Ramos (cell line): ENCODE measurements at regions not wholly inside any gene's neighbourhood (a gene's known extent, or its start where the extent isn't known, plus 50 kb on each side); places are given as distances from the start of the nearest gene placed in this dataset.
"Not testable (repeated sequence)": the region's sequence is repeated elsewhere in the genome, so short reads cannot be mapped to it uniquely, and the experiment has no call there.

ENCODE experiments used
- in situ Hi-C: fragments of 300-500 bp; cut with MboI; formaldehyde crosslinking; loops from one replicate; pipeline ENCODE4 v1.14.3; 2022; ENCODE audit warnings: low sequenced_read_pairs; ENCODE audit not compliant: unreplicated experiment

- in situ Hi-C loops, result not testable (repeated sequence)
These were observed 68.8 kb upstream of the WIPI2 start for GRCh38 chr7:5121256-5121655.

DNA sequence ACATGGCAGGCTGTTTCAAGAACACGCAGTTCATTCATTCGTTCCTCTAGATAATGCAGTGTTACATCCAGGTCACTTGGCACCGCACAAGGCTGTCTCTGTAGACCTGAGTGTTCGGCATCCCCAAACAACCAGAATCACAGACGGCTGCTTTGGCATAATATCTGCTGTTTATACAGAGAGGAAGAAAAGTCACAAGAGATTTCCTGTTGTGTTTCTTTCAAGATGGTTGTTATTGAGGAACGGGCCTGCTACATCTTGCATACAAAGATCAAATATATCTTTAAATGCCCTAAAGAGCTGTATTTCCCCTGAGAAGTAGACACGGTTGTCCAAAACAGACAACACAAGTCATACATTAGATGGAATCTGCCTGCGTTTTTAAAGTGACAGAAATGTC is 58.8 kb upstream of the WIPI2 start:
- in situ Hi-C loops, result loop anchor here (10.0 kb wide), 1 partner anchor 324 kb away; no protein-coding TSS in a partner anchor

- in situ Hi-C loops, result loop anchor here (10.0 kb wide), 1 partner anchor 322 kb away; no protein-coding TSS in a partner anchor
These were observed 57.5 kb upstream of the WIPI2 start for GRCh38 chr7:5132539-5132938.

DNA sequence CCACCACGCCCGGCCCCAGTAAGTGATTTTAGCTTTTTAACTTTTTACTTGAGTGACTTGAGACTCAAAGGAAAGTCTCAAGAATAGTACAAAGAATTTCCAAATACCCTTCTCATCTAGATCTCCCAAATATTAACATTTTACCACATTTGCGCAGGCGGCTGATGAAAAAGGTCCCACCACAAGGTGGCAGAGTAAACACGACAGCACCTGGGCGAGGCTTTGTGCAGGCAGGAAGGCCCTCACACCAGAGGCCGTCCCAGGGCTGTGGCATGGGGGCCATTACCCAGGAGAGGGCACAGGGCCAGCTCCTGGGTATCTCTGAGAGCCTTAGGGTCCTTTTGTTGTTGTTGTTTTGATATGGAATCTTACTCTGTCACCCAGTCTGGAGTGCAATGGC is 50.0 kb upstream of the WIPI2 start:
- in situ Hi-C loops, result loop anchor here (10.0 kb wide), 2 partner anchors 145 to 315 kb away; partner anchors contain the start of gene SLC29A4
